ENCODE measurements at regions not wholly inside any gene's neighbourhood (a gene's known extent, or its start where the extent isn't known, plus 50 kb on each side); places are given as distances from the start of the nearest gene placed in this dataset.

DNA sequence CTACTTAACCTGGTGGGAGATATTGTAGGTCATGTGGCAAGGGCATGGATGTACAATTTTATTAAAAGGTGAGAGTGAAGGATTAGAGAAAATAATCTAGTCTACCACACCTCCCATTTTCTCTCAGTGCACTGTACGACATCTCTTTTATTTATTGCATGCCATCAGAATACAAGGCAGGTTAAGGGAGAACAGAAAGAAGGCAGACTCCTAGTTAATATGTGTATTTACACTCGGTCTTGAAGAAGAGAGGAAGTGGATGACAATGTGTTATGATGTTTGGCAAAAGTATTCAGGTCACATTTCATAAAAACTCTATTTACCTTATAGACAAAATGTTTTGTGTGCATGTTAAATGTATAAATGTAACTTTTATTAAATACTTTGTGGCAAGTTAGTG, 306.1 kb downstream of the CTH start:
- Histone ChIP-seq H2AFZ (ENCODE audit: low read depth, low read length) (no peak overlapping the region), H3K36me3 (replicated peaks; ENCODE audit: low read depth, low read length) (no peaks in the 10 kb centered on the region), H4K20me1 (ENCODE audit: insufficient read depth, low read length) (no peaks in the 10 kb centered on the region), H3K79me2 (ENCODE audit: low read length) (no peaks in the 10 kb centered on the region), H3K4me3 (ENCODE audit: low read length) (no peak overlapping the region), H3K9ac (ENCODE audit: low read length) (no peak overlapping the region), H3K27me3 (ENCODE audit: low read depth, low read length) (no peaks in the 10 kb centered on the region), H3K4me2 (ENCODE audit: low read length) (no peak overlapping the region), H3K27ac (ENCODE audit: low read length) (no peak overlapping the region), H3K4me1 (ENCODE audit: low read length) (no peaks in the 10 kb centered on the region), H3K9me3 (ENCODE audit: insufficient read depth, low read length) (no peaks in the 10 kb centered on the region)
- TF ChIP-seq CTCF (IDR thresholded peaks at IDR 0.05; ENCODE audit: low read depth, low read length) (no peak), EZH2phosphoT487 (IDR thresholded peaks at IDR 0.05; ENCODE audit: low read depth) (no peak)

DNA sequence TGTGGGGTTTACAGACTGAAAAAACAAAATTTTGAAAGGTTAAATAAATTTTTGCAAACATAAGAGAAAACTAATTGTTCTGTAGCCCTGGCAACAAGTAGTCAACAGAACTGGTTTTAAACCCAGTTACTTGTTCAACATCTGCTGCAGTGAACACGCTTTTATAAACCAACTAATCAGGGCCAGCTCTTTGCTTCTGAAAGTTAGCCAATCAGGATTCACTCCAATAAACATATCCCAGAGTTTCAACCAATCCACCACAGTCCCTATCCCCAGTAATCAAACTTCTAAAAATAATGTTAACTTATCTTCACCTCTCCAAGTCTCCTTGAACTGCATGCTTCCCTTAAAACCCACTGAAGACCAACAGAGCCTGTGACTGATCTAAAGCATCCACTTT, 306.6 kb downstream of the CTH start:
- TF ChIP-seq CTCF (IDR thresholded peaks at IDR 0.05; ENCODE audit: low read depth, low read length) (no peak), EZH2phosphoT487 (IDR thresholded peaks at IDR 0.05; ENCODE audit: low read depth) (no peak)
- H3K9ac ChIP-seq (ENCODE audit: low read length) = no peak overlapping the region
- H3K79me2 ChIP-seq (ENCODE audit: low read length) = no peaks in the 10 kb centered on the region
- no peaks in the 10 kb centered on the region for H3K9me3 ChIP-seq (ENCODE audit: insufficient read depth, low read length)
- no peaks in the 10 kb centered on the region for H3K36me3 ChIP-seq (replicated peaks; ENCODE audit: low read depth, low read length)
- no peak overlapping the region for H3K4me3 ChIP-seq (ENCODE audit: low read length)
- no peaks in the 10 kb centered on the region for H4K20me1 ChIP-seq (ENCODE audit: insufficient read depth, low read length)
- H3K27me3 ChIP-seq (ENCODE audit: low read depth, low read length) = no peaks in the 10 kb centered on the region
- H3K4me2 ChIP-seq (ENCODE audit: low read length) = no peak overlapping the region
- H3K27ac ChIP-seq (ENCODE audit: low read length) = no peak overlapping the region
- H2AFZ ChIP-seq (ENCODE audit: low read depth, low read length) = no peak overlapping the region
- H3K4me1 ChIP-seq (ENCODE audit: low read length) = no peaks in the 10 kb centered on the region

DNA sequence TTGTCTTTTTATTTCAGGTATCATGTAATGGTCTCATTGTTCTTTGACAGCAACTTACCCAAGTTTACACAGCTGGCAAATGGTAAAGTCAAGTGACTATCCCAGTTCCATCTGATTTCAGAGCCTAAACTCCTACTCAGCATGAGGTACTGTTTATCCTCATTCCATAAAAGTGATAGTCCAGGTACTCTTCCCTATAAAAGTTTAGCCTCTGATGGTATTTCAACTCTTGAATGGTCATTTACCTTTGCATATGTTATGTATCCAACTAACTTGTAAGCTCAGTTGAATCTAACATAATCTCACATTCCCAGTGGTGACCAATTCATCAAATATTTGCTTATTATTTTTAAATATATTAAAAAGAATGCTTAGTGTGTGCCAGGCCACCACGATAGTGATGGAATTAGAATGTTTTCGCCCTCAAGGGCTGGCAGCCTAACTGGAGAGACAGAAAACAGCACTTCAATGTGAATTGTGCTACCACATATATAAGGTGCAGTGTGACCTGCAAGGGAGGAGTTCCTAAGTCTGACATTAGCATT, 307.1 kb downstream of the CTH start:
- Histone ChIP-seq H3K4me2 (ENCODE audit: low read length) (no peak overlapping the region), H4K20me1 (ENCODE audit: insufficient read depth, low read length) (no peaks in the 10 kb centered on the region), H2AFZ (ENCODE audit: low read depth, low read length) (no peak overlapping the region), H3K9ac (ENCODE audit: low read length) (no peak overlapping the region), H3K36me3 (replicated peaks; ENCODE audit: low read depth, low read length) (no peaks in the 10 kb centered on the region), H3K79me2 (ENCODE audit: low read length) (no peaks in the 10 kb centered on the region), H3K9me3 (ENCODE audit: insufficient read depth, low read length) (no peaks in the 10 kb centered on the region), H3K4me3 (ENCODE audit: low read length) (no peak overlapping the region), H3K27ac (ENCODE audit: low read length) (no peak overlapping the region), H3K27me3 (ENCODE audit: low read depth, low read length) (no peaks in the 10 kb centered on the region), H3K4me1 (ENCODE audit: low read length) (no peaks in the 10 kb centered on the region)
- TF ChIP-seq EZH2phosphoT487 (IDR thresholded peaks at IDR 0.05; ENCODE audit: low read depth) (no peak), CTCF (IDR thresholded peaks at IDR 0.05; ENCODE audit: low read depth, low read length) (no peak)

DNA sequence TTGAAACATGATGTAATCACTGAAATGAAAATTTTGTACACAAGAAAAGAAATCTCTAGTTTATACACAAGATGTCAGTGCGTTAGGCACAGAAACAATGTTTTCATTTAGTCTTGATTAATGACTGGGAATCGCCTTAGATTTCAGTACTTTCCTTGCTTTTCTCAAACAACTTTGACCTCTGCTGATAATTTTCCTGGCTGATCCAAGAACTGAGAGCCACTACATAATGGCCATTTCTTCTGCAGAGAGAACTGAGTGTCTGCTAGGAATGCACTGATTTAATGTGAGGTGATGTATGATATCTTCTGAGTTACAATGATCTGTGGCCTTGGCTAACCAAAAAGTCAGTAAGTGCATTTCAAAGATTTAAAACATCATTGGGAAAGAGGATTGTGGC, 308.1 kb downstream of the CTH start:
- Histone ChIP-seq H3K36me3 (replicated peaks; ENCODE audit: low read depth, low read length) (no peaks in the 10 kb centered on the region), H3K27me3 (ENCODE audit: low read depth, low read length) (no peaks in the 10 kb centered on the region), H3K4me3 (ENCODE audit: low read length) (no peak overlapping the region), H3K4me2 (ENCODE audit: low read length) (no peak overlapping the region), H3K9me3 (ENCODE audit: insufficient read depth, low read length) (no peaks in the 10 kb centered on the region), H3K79me2 (ENCODE audit: low read length) (no peaks in the 10 kb centered on the region), H3K9ac (ENCODE audit: low read length) (no peak overlapping the region), H2AFZ (ENCODE audit: low read depth, low read length) (no peak overlapping the region), H4K20me1 (ENCODE audit: insufficient read depth, low read length) (no peaks in the 10 kb centered on the region), H3K27ac (ENCODE audit: low read length) (no peak overlapping the region), H3K4me1 (ENCODE audit: low read length) (no peaks in the 10 kb centered on the region)
- no peak for TF ChIP-seq CTCF (IDR thresholded peaks at IDR 0.05; ENCODE audit: low read depth, low read length)
- TF ChIP-seq EZH2phosphoT487 (IDR thresholded peaks at IDR 0.05; ENCODE audit: low read depth) = no peak
